GM18502 (cell line): ENCODE measurements at regions not wholly inside any gene's neighbourhood (a gene's known extent, or its start where the extent isn't known, plus 50 kb on each side); places are given as distances from the start of the nearest gene placed in this dataset.

Experiments
- ATAC-seq: cut with Tn5 transposase; IDR thresholded peaks from one replicate; pipeline ENCODE4 v1.9.1; 2021; ENCODE audit warnings: mild to moderate bottlenecking; ENCODE audit not compliant: unreplicated experiment, poor library complexity

DNA sequence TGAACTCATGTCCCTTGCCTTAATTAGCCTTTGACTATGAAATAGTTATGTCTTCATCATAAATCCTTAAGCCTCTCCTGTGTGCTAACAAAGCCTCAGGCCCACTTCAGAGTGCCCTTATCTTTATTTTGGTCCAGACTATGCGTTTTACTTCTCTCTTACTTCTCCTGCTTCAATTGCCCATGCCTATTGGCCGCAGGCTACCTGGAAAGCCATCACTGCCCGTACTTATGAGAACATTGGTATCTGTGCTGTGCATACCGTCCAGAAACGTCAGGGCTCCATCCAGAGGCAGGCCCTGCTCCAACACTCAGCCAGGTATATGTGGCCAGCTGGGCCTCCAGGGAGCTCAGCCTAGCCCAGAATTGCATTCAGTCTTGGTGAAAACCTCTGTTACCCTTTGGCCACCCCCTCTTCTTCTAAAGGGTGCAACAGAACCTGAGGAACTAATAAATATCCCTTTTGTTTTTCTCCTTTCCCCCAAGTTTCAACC lies 212.4 kb upstream of the MTPN start:
- no peak for ATAC-seq

DNA sequence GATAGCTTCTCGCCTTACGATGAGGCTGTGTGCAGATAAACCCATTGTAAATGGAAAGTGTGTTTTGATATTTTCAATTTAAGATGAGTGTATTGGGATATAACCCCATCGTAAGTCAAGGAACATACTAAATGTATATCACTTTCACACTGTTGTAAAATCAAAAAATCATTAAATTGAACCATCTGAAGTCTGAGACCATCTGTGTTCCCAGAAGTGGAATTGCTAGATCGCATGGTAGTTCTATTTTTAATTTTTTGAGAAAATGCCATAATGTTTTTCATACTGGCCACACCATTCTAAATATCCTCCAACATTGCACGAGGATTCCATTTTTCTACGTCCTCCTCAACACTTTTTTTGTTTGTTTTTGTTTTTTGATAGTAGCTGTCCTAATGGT lies 209.1 kb upstream of the MTPN start:
- ATAC-seq, result no peak

DNA sequence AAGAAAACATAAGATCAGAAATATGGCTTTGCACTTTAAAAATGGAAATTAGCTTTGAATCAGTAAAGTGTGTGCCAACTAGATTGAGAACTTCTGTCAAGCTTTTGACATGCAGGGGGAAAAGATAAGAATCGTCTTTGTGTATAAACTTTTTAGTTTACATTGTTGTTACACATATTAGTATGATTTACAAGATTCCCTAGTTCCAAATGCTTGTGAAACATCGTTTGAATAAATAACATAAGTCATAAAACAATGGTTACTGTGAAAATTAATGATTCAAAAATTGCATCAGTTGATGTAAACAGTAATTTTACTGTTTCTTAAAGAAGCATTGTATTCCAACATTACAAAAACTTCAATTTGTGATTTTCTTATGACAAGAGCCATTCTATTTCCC lies 207.6 kb upstream of the MTPN start:
- no peak for ATAC-seq

DNA sequence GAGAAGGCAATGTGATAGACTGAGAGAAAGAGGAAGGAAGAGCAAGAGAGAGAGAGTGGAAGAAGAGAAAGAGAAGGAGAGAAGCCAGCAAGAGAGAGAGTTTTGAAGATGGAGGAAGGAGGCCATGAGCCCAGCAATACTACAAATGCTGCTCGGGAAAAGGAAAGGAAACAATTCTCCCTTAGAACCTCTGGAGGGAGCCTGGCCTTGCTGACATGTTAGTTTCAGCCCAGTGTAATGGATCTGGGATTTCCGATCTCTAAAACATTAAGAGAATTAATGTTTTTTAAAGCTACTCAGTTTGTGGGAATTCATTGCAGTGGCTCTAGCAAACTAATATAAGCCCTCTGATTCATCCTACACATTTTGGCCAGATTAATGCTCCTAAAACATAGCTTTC lies 206.8 kb upstream of the MTPN start:
- no peak for ATAC-seq

DNA sequence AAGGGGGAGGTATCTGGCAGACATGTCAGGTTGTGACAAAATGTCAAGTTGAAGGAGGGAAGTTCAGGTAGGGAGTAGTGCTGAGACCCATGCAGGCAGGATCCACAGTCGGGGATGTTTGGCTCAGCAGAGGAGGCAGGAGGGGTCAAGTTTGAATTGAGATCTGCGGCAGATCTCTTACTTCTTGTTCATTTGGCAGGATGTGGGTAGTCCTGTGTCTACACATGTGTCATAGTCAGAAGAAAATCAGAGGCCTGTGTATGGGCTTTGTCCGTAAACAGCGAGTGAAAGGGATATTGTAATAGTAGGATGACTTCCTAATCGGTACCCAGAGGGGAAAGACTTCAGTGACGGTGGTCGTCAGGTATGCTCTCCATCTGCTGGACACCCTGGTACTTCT lies 203.8 kb upstream of the MTPN start:
- ATAC-seq, result no peak

DNA sequence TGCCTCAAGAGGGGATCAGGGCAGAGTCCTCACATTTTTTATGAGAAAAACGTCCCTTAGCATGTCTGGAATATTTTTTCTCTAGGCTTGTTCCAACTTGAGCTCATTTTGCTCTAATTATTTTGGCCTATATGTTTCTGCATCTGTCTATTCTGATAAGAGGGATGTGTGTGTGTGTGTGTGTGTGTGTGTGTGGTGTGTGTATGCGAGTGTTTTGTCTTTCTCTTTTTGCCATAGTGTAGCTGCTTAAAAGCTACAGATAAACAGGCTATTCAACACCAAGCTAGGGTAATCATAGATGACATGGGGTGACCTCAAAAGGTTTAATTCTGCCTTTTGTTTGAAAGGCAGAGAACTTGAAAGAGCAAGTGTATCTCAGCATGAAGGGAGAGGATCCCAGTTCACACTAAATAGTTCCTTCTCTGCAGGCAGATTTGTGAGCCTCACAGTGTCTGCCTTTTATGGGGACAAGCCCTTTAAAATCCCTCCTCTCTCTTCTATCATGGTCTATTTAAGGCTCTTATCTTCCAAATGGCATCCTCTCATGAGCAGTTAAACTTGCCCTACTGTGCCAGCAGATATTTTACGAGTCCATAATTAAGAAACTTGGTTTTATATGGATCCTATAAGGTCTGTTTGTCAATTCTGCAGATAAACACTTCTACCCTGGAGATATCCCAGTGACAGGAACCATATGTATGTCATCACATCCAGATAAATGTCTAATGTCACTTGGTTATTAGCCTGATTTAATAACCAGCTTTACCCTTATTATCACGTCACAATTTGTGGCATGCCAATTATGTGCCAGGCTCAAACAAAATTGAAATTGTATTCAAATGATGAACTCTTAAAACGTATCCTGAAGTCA lies 202.9 kb upstream of the MTPN start:
- no peak for ATAC-seq

DNA sequence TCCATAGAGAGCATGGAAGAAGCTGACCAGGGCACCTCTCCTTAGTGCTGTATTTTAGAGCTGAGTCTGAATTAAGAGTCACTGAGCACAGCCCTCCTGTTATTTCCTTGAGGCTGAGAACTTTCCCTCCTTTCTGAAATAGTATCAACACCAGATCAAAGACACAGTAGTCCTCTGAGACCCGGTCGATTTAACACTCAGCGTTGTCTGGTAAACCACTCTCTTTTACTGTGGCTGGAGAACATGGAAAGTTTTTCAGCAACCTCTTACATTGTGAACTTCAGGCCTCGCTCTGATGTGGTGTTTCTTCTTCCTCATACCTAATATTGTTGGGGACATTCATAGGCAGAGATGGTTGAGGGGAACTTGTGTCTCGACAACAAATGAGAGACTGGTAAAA lies 202.0 kb upstream of the MTPN start:
- ATAC-seq, result no peak

DNA sequence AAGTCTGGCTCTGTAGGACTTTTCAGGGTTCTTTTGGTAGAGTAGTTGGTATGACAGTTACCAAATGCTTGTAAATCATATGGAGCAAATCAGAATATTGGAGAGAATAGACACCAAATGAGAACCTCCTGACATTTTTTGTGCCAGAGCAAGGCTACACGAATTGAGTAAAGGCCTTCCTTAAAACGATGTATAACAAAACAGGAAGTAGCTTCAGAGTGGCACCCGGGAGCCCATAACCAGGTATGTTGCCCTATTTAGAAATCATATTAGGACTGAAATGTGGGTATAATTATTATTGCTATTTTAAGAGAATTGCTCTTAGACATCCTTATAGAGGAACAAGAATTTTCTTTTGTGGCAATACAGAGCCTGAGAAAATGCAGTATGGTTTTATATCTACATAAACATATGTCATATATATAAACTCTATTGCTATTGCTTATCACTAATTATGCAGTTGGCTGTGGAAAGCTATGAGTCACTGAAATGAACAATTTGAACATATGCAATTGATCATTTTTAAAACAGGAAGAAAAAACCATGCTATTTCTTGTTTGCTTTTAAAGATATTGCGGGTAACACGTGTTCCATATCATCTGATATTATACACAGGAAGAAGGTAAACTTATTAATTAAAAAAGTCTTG lies 197.4 kb upstream of the MTPN start:
- ATAC-seq, result no peak

DNA sequence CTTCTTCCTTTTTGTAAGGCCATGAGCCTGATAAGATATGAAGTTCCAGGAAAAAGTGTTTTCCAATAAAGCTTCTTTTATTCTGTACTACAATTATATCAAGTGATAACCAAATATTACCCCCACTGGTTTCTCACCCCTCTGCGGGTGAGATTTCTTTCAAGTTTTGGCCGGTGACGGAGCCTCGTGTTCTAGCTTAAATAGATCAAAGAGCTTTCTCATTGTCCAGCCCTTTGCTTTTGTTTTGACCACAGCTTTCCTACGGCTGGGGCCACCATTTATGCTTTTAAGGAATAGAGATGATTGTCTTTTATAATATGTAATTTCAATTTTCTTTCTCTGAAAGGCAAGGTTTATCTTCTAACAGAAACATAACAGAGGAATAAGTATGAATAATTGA lies 196.7 kb upstream of the MTPN start:
- ATAC-seq, result no peak

DNA sequence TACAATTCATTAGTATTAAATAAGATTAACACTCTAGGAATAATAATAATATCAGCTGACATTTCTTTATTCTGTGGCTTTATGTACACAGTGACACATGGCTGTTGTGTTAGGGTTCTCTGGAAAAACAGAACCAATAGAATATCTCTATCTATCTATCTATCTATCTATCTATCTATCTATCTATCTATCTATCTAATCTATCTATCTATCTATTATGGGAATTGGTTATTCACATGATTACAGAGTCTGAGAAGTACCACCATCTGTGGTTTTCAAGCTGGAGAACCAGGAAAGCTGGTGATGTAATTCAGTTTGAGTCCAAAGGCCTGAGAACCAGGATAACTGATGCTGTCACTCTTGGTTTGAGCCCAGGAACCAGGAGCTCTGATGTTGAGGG lies 194.1 kb upstream of the MTPN start:
- ATAC-seq, result no peak

DNA sequence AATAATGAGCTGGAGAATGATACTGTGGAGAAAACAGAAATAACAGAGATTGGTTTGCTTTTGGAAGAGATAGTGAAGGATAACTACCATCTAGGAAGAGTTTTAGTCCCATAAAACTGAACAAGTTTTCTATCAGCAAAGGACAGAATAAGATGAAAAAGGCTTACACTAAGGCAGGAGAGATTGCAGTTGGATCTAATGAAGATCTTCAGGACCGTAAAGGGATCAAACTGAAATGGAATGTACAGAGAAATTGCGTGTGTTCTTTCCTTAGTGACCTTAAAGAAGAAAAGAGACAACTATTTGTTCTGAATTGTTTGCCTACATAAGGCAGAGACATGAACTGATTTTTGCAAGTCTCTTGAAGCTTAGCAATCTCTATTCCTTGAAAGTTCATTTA lies 191.7 kb upstream of the MTPN start:
- ATAC-seq, result no peak

DNA sequence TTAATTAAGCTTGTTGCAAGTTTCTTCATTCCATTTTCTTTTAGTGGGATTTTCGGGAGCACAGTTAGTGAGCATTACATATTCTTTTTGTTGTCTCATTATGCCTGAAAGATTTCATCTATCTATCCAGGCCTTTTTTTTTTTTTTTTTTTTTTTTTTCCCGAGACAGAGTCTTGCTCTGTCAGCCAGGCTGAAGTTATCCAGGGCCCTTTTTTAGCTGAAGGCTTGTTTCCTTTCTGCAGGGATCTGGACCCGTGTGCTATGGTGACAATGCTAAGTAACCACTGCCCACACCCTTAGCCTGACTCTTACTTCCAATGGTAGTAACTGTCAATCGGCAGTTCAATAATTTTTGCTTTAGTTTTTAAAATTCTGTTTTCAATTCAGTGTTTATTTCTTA lies 190.8 kb upstream of the MTPN start:
- ATAC-seq, result no peak

DNA sequence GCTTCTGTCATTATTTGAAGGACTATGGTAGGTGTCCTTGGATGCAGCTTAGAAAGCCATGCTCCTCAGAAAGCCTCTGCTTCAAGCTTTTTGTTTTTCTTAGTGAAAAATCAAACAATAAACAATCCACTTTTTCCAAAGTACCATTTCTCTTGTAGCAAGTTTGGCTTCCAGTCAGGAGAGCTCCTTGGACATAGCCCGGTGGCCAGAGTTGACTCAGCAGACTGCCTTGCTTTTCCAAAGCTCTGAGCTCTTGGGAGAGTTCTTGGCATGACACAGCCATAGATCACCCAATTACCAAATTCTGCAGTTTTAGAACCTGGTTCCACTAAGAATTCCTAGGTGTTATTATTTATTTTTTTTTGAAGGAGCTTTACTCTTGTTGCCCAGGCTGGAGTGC lies 189.4 kb upstream of the MTPN start:
- ATAC-seq, result no peak

DNA sequence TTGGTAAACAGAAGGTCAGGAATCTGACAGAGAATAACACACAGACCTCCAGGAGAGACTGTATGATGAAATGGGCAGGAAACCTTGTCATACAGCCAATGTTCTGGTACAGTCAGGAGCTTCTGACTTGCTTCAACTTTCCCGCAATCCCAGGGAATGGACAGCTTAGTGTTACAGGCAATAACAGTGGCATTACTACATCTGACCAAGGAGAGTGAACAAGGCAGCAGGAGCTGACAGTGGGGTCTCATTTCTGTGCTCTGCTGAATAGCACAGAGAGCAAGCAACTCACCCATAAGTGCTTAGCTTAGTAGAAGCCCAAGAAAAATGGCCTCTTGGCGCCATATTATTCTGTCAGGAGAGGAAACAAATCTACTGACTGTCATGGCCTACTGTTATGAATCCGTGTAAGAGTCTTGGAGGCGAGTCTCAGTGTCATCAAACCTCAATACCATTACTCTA lies 186.2 kb upstream of the MTPN start:
- ATAC-seq, result no peak

DNA sequence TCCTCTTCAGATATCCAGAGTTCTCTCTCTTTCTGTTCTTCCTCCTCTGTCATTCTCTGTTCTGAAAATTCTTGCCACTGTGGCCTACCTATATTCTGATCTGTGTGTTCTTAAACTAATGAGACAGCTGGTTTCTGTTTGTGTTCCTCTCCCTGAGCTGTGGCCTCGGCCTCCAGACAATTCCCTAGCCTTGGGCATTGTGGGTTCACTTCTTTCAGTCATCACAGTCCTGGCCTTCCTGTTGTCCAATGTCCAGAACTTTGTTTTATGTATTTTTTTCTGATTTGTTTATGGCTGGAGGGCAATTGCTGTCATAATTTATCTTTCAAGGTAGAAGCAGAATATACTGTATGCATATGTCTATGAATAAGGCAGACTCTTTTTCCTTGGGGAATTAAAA lies 173.2 kb upstream of the MTPN start:
- no peak for ATAC-seq

DNA sequence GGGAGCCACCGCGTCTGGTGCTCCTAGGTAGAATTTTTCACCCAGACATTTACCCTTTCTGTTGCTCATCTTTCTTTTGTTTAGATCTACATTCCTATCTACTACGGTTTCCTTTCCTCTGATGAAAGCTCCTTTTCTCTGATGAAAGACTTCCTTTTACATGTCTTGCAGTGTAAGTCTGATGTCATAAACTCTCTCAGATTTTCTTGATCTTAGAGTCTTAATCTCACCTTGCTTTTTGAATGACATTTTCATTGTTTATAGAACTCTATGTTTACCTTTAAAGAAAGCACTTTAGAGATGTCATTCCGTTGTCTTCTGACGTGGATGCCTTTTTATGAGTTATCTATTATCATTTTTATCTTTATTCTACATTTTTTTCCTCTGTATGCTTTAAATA lies 171.8 kb upstream of the MTPN start:
- ATAC-seq, result no peak

DNA sequence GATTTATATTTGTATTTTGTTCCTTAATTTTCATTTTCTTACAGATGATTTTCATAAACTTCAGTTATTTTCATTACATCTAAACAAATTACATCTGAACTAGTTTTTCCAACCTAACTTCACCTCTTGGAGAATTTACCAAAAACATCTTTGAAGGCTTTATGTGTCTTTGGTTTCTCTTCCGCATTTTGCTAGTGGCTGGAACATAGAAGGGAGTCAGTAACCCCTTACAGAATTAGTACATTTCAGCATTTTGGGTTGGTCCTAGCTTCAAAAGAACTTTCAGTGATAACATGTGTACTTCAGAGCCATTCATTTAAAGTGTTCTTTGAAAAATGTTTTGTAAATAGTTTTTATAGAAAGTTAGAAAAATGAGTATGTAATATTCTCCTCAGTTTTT lies 169.8 kb upstream of the MTPN start:
- no peak for ATAC-seq

DNA sequence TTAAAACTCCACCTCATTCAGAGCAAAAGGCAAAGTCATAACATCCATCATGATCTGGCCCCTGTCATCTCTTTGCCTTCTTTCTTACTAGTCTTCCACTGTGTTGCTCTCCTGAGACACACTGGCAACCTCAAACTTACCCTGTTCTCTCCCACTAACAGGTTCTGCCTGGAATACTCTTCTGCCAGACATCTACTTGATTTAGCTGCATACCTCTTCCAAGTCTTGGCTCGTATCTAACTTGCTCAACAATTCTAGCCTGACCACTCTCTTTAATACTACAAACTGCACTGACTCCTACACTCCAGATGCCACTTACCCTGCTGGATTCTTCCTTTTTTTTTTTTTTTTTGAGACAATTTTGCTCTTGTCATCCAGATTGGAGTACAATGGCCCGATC lies 167.0 kb upstream of the MTPN start:
- ATAC-seq, result no peak

DNA sequence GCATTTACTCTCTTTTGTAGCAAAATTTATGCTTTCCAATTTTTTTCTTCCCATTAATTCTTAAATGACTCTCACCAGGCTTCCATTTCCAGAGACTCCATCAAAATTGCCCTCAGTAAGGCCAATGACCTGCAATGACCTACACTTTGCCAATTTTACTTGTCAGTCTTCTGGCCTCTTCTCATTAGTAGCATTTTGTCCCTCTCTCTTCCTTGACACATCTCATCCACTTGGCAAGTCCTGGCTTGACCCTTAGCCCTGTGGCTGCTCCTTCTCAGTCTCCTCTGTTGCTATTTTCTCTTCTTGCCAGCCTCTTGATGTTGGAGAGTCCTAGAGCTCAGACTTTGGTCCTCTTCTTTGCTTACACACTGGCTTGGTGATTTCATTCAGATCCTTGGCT lies 166.1 kb upstream of the MTPN start:
- no peak for ATAC-seq

DNA sequence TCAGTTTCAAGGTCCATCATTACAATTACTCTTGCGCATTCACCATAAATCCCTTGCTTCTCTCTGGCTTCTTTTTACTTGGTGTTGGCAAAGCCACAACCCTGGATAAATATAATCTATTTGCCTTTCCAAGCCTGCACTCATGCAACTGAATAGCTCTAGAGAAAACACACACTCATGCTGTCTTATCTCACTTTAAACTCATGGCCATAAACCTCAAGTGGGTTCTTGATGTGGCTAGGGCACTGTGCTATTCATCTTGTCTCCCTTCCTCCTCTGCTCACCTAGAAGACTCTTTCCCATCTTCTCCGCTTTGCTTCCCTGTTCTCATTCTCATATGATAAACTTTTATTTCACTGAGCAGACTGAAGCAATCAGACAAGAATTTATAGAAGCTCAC lies 165.4 kb upstream of the MTPN start:
- ATAC-seq, result no peak

DNA sequence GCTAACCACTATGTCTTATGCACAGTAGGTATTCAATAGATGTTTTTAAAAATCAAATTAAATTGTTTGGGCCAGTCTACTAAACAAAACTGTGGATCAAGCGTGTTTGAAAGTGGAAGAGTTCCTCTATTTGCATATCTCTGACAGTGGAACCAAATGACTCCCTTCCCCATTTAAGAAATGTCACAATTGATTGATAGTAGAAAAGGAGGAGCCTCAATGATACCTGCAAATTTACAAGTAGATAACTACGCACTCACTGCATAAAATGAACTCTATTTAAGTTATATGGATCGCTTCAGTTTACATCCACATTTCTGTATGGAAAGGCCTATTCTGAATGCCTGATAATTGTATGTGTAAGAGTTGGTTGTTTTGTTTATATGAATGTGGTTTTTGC lies 163.3 kb upstream of the MTPN start:
- no peak for ATAC-seq

DNA sequence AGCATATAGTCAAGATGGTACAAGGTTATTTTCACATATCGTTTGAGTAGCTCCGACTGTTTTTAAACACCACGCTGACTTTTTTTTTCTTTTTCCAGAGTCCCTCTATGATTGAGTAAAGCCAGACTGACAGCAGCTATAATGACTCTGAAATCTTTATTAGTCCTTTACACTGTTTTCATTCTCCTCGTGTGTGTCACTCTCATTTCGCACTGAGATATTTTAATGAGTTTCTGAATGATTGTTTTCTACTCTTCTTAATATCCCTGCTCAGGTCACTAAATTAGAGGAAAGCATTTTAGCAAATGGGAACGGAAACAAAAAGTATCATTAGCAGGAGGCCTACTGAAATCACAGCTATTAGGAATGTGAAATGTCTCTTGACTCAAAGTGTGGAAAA lies 162.3 kb upstream of the MTPN start:
- ATAC-seq, result no peak
